Lower leg skin (tissue), 4 donors: ENCODE measurements at regions not wholly inside any gene's neighbourhood (a gene's known extent, or its start where the extent isn't known, plus 50 kb on each side); places are given as distances from the start of the nearest gene placed in this dataset.

Experiments
- DNase-seq, 2 donors: peaks; one replicate each; pipeline ENCODE4 v3.0.0-alpha.2; 2019; ENCODE audit warnings: low spot score in 2 of 2
- H3K4me3 ChIP-seq: fragments of 200-600 bp; sonication (generic); 2 replicates; pipeline ENCODE4 v1.5.1; 2017; ENCODE audit warnings: mild to moderate bottlenecking, low read depth; ENCODE audit not compliant: poor library complexity, severe bottlenecking
- CTCF ChIP-seq, 3 donors: fragments of 450-650 bp; IDR thresholded peaks; one replicate each; pipeline ENCODE4 v1.5.1; 2016; ENCODE audit warnings: antibody characterized with exemption in 3 of 3, mild to moderate bottlenecking in 3 of 3, moderate library complexity in 2 of 3
- POLR2A ChIP-seq, 2 donors: fragments of 450-650 bp; IDR thresholded peaks; one replicate each; pipeline ENCODE4 v1.6.1; 2016 to 2017; ENCODE audit warnings: antibody characterized with exemption in 2 of 2, mild to moderate bottlenecking in 1 of 2, moderate library complexity in 1 of 2
- WGBS, 2 donors: methylation state at CpG; one replicate each; pipeline ENCODE4 v1.1.5; 2018; 5-methylcytosine and 5-hydroxymethylcytosine counted together
- intact Hi-C: fragments of 100-400 bp; cut with DNase I; formaldehyde crosslinking; loops from one replicate; pipeline ENCODE4 v1.15.0; 2023; ENCODE audit warnings: low total_unique reads

GRCh38 chr3:643376-643775 lies 446.8 kb downstream of the CHL1 start:
- TF ChIP-seq CTCF (IDR thresholded peaks at IDR 0.05) (no peak), POLR2A (IDR thresholded peaks at IDR 0.05) (no peak)
- H3K4me3 ChIP-seq = no peak overlapping the region
- DNase-seq = no peak
- intact Hi-C loops = no loop called here
- WGBS, 2 donors = 40 to 64% methylated on average over 1 of the region's 1 CpG

- no peak for DNase-seq
- no peak overlapping the region for H3K4me3 ChIP-seq
- 82 to 89% methylated on average over 1 of the region's 1 CpG for WGBS, 2 donors
- TF ChIP-seq POLR2A (IDR thresholded peaks at IDR 0.05) = no peak
- TF ChIP-seq CTCF (IDR thresholded peaks at IDR 0.05) = no peak
- intact Hi-C loops = no loop called here
These were observed 437.0 kb upstream of the CNTN6 start for GRCh38 chr3:655824-656223.

- 67 to 92% methylated on average over 3 of the region's 3 CpGs for WGBS, 2 donors
- TF ChIP-seq POLR2A (IDR thresholded peaks at IDR 0.05) (no peak), CTCF (IDR thresholded peaks at IDR 0.05) (no peak)
- DNase-seq = no peak
- intact Hi-C loops = no loop called here
- no peak overlapping the region for H3K4me3 ChIP-seq
These were observed 431.5 kb upstream of the CNTN6 start for GRCh38 chr3:661356-661755.

GRCh38 chr3:674116-674515 lies 418.7 kb upstream of the CNTN6 start:
- intact Hi-C loops = no loop called here
- no peak for DNase-seq
- TF ChIP-seq POLR2A (IDR thresholded peaks at IDR 0.05) = no peak
- no peak for TF ChIP-seq CTCF (IDR thresholded peaks at IDR 0.05)
- H3K4me3 ChIP-seq = no peak overlapping the region
- WGBS, 2 donors = 59 to 63% methylated on average over 2 of the region's 2 CpGs

GRCh38 chr3:675846-676245 lies 417.0 kb upstream of the CNTN6 start:
- H3K4me3 ChIP-seq = no peak overlapping the region
- WGBS, 2 donors = 40 to 60% methylated on average over 4 of the region's 4 CpGs
- intact Hi-C loops = no loop called here
- no peak for DNase-seq
- TF ChIP-seq CTCF (IDR thresholded peaks at IDR 0.05) (no peak), POLR2A (IDR thresholded peaks at IDR 0.05) (no peak)

GRCh38 chr3:683770-684169 lies 409.1 kb upstream of the CNTN6 start:
- no peak for DNase-seq
- 63 to 73% methylated on average over 2 of the region's 2 CpGs for WGBS, 2 donors
- intact Hi-C loops = no loop called here

More at GRCh38 chr3:683770-684169, 409.1 kb upstream of the CNTN6 start:
- no peak overlapping the region for H3K4me3 ChIP-seq
- TF ChIP-seq CTCF (IDR thresholded peaks at IDR 0.05) (no peak), POLR2A (IDR thresholded peaks at IDR 0.05) (no peak)
